ENCODE measurements at regions not wholly inside any gene's neighbourhood (a gene's known extent, or its start where the extent isn't known, plus 50 kb on each side); places are given as distances from the start of the nearest gene placed in this dataset.

DNA sequence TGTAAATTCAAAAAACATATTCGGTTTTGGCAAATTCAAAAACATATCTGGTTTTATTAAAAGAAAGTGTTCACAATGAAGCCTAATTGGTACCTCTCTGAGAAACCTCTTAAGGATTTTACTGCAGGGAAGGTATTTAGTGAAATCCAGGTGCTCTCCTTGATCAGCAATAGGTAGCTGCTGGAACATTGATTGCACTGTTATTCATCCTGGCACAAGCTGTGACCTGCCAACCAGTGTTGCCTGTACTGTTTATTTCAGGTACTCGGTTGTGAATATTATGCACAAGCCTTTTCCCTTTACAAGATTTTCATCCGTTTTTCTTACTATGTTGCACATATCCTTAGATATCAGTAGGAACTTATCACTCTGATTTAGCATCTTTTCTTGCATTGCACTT, 155.8 kb upstream of the ZEB2 start:
- no peaks in the 10 kb centered on the region for H3K9me3 ChIP-seq (ENCODE audit: low read depth, low read length, poor library complexity, severe bottlenecking)
- H3K36me3 ChIP-seq (ENCODE audit: insufficient read depth, low read length, poor library complexity, severe bottlenecking): no peaks in the 10 kb centered on the region
- H3K27me3 ChIP-seq (replicated peaks; ENCODE audit: insufficient read depth, low read depth, low read length, poor library complexity): no peaks in the 10 kb centered on the region
- H3K27ac ChIP-seq (ENCODE audit: low read depth, low read length, poor library complexity, severe bottlenecking): no peak overlapping the region
- ChIA-PET CTCF (no interaction called here), POLR2A (ENCODE audit: low non-redundant PET) (interaction anchor here (0.6 kb wide), 1 partner anchor 10 kb away, joined by 3 read pairs; no protein-coding TSS in a partner anchor)
- no peak overlapping the region for H3K4me3 ChIP-seq (ENCODE audit: low read depth, low read length, poor library complexity, severe bottlenecking)
- H3K4me1 ChIP-seq (ENCODE audit: insufficient read depth, low read length, poor library complexity, severe bottlenecking): no peaks in the 10 kb centered on the region
- no TSS peak for BruUV-seq (replicated peaks)
- intact Hi-C loops (cut with micrococcal nuclease; ENCODE audit: unreplicated experiment): no loop called here
- TF ChIP-seq, protein P1, sequence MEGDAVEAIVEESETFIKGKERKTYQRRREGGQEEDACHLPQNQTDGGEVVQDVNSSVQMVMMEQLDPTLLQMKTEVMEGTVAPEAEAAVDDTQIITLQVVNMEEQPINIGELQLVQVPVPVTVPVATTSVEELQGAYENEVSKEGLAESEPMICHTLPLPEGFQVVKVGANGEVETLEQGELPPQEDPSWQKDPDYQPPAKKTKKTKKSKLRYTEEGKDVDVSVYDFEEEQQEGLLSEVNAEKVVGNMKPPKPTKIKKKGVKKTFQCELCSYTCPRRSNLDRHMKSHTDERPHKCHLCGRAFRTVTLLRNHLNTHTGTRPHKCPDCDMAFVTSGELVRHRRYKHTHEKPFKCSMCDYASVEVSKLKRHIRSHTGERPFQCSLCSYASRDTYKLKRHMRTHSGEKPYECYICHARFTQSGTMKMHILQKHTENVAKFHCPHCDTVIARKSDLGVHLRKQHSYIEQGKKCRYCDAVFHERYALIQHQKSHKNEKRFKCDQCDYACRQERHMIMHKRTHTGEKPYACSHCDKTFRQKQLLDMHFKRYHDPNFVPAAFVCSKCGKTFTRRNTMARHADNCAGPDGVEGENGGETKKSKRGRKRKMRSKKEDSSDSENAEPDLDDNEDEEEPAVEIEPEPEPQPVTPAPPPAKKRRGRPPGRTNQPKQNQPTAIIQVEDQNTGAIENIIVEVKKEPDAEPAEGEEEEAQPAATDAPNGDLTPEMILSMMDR (conservative IDR thresholded peaks at IDR 0.05; ENCODE audit: low read depth, low read length): no peak
- no peak for TF ChIP-seq EZH2 (IDR thresholded peaks at IDR 0.05; ENCODE audit: borderline replicate concordance, low read depth, low read length, poor library complexity, severe bottlenecking)
- no peak for DNase-seq (ENCODE audit: low spot score)

DNA sequence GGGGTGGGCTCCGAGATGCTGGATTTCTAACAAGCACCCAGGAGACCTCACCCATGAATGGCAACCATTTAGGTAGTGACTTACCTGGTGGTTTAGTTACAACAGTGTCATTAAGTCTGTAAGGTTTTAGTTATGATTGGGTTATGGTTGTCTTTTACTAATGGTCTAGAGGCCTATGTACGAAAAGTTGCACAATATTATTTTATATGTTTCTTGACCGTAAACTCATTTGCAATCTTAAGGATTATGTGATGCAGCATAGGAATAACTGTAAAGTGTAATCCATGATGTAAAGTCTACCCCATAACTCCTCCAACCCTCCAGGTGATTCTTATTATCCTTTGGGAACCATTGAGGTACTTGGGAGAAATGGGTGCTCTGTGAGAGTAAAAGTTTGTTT, 155.4 kb upstream of the ZEB2 start:
- Histone ChIP-seq H3K4me1 (ENCODE audit: insufficient read depth, low read length, poor library complexity, severe bottlenecking) (no peaks in the 10 kb centered on the region), H3K4me3 (ENCODE audit: low read depth, low read length, poor library complexity, severe bottlenecking) (no peak overlapping the region), H3K27me3 (replicated peaks; ENCODE audit: insufficient read depth, low read depth, low read length, poor library complexity) (no peaks in the 10 kb centered on the region), H3K36me3 (ENCODE audit: insufficient read depth, low read length, poor library complexity, severe bottlenecking) (no peaks in the 10 kb centered on the region), H3K9me3 (ENCODE audit: low read depth, low read length, poor library complexity, severe bottlenecking) (no peaks in the 10 kb centered on the region), H3K27ac (ENCODE audit: low read depth, low read length, poor library complexity, severe bottlenecking) (no peak overlapping the region)
- ChIA-PET POLR2A (ENCODE audit: low non-redundant PET) (interaction anchor here (0.6 kb wide), 1 partner anchor 10 kb away, joined by 3 read pairs; no protein-coding TSS in a partner anchor), CTCF (no interaction called here)
- BruUV-seq (replicated peaks): no TSS peak
- intact Hi-C loops (cut with micrococcal nuclease; ENCODE audit: unreplicated experiment): no loop called here
- TF ChIP-seq EZH2 (IDR thresholded peaks at IDR 0.05; ENCODE audit: borderline replicate concordance, low read depth, low read length, poor library complexity, severe bottlenecking): no peak
- TF ChIP-seq, protein P1 (conservative IDR thresholded peaks at IDR 0.05; ENCODE audit: low read depth, low read length): no peak
- DNase-seq (ENCODE audit: low spot score): no peak

DNA sequence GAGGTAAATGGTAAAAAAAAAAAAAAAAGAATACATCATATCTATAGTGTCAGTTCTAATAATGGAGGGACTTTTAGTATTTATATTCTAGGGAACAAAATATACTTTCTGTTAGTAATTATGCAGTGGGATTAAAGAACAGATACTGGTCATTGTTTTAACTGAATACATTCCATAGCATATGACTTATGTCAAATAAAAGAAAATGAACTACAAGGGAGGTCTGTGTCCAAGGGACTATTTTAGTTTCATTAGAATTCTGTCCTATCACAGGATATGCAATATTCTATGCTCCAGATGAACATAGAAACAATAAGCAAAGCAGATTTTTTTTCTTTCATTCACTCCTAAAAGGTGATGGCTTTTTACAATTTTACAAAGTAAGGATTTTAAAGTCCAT, 154.2 kb upstream of the ZEB2 start:
- Histone ChIP-seq H3K4me1 (ENCODE audit: insufficient read depth, low read length, poor library complexity, severe bottlenecking) (no peaks in the 10 kb centered on the region), H3K27me3 (replicated peaks; ENCODE audit: insufficient read depth, low read depth, low read length, poor library complexity) (no peaks in the 10 kb centered on the region), H3K4me3 (ENCODE audit: low read depth, low read length, poor library complexity, severe bottlenecking) (no peak overlapping the region), H3K27ac (ENCODE audit: low read depth, low read length, poor library complexity, severe bottlenecking) (no peak overlapping the region), H3K9me3 (ENCODE audit: low read depth, low read length, poor library complexity, severe bottlenecking) (no peaks in the 10 kb centered on the region), H3K36me3 (ENCODE audit: insufficient read depth, low read length, poor library complexity, severe bottlenecking) (no peaks in the 10 kb centered on the region)
- ChIA-PET CTCF (no interaction called here), POLR2A (ENCODE audit: low non-redundant PET) (no interaction called here)
- no peak for TF ChIP-seq EZH2 (IDR thresholded peaks at IDR 0.05; ENCODE audit: borderline replicate concordance, low read depth, low read length, poor library complexity, severe bottlenecking)
- TF ChIP-seq, protein P1 (conservative IDR thresholded peaks at IDR 0.05; ENCODE audit: low read depth, low read length): no peak
- no peak for DNase-seq (ENCODE audit: low spot score)
- no TSS peak for BruUV-seq (replicated peaks)
- intact Hi-C loops (cut with micrococcal nuclease; ENCODE audit: unreplicated experiment): no loop called here
